ENCODE measurements at regions not wholly inside any gene's neighbourhood (a gene's known extent, or its start where the extent isn't known, plus 50 kb on each side); places are given as distances from the start of the nearest gene placed in this dataset.
A peak's percentile ranks its signal among the peaks of the same experiment; 100 is the strongest.

- TF ChIP-seq CTCF (IDR thresholded peaks at IDR 0.05; ENCODE audit: insufficient read depth, low read length) (no peak), SPI1 (IDR thresholded peaks at IDR 0.05; ENCODE audit: borderline replicate concordance, low read depth) (no peak), REST (IDR thresholded peaks at IDR 0.05; ENCODE audit: insufficient replicate concordance, low read depth) (no peak), POLR2AphosphoS5 (IDR thresholded peaks at IDR 0.05; ENCODE audit: low read depth) (no peak)
- no peak overlapping the region for H3K4me3 ChIP-seq (replicated peaks; ENCODE audit: insufficient read depth, low read length)
- H3K27ac ChIP-seq (replicated peaks), result no peak overlapping the region
- H3K27me3 ChIP-seq (ENCODE audit: insufficient read depth, poor library complexity, severe bottlenecking), result no peaks in the 10 kb centered on the region
- DNase-seq (ENCODE audit: low read depth in 1 of 2, low spot score in 1 of 2), result no peak
Observed at GRCh38 chr7:142355328-142355727, 97.5 kb upstream of the PRSS58 start.

GRCh38 chr7:142353147-142354060 lies 95.5 kb upstream of the PRSS58 start:
- DNase-seq (ENCODE audit: low read depth in 1 of 2, low spot score in 1 of 2), result no peak
- Histone ChIP-seq H3K27ac (replicated peaks) (no peak overlapping the region), H3K27me3 (ENCODE audit: insufficient read depth, poor library complexity, severe bottlenecking) (no peaks in the 10 kb centered on the region), H3K4me3 (replicated peaks; ENCODE audit: insufficient read depth, low read length) (no peak overlapping the region)
- TF ChIP-seq GABPA (IDR thresholded peaks at IDR 0.05; ENCODE audit: low read depth), result no peak
- TF ChIP-seq SPI1 (IDR thresholded peaks at IDR 0.05; ENCODE audit: borderline replicate concordance, low read depth), result no peak
- no peak for TF ChIP-seq REST (IDR thresholded peaks at IDR 0.05; ENCODE audit: insufficient replicate concordance, low read depth)
- TF ChIP-seq CTCF (IDR thresholded peaks at IDR 0.05; ENCODE audit: insufficient read depth, low read length), result no peak
- no peak for TF ChIP-seq POLR2AphosphoS5 (IDR thresholded peaks at IDR 0.05; ENCODE audit: low read depth)

GRCh38 chr7:142352543-142352942 lies 94.7 kb upstream of the PRSS58 start:
- no peak overlapping the region for H3K27ac ChIP-seq (replicated peaks)
- TF ChIP-seq REST (IDR thresholded peaks at IDR 0.05; ENCODE audit: insufficient replicate concordance, low read depth), result no peak
- peak; percentile 23; the same call in 1 of the 2 replicates for TF ChIP-seq SPI1 (IDR thresholded peaks at IDR 0.05; ENCODE audit: borderline replicate concordance, low read depth)
- H3K4me3 ChIP-seq (replicated peaks; ENCODE audit: insufficient read depth, low read length), result no peak overlapping the region
- DNase-seq (ENCODE audit: low read depth in 1 of 2, low spot score in 1 of 2), result no peak
- no peaks in the 10 kb centered on the region for H3K27me3 ChIP-seq (ENCODE audit: insufficient read depth, poor library complexity, severe bottlenecking)
